ENCODE measurements at regions not wholly inside any gene's neighbourhood (a gene's known extent, or its start where the extent isn't known, plus 50 kb on each side); places are given as distances from the start of the nearest gene placed in this dataset.

DNA sequence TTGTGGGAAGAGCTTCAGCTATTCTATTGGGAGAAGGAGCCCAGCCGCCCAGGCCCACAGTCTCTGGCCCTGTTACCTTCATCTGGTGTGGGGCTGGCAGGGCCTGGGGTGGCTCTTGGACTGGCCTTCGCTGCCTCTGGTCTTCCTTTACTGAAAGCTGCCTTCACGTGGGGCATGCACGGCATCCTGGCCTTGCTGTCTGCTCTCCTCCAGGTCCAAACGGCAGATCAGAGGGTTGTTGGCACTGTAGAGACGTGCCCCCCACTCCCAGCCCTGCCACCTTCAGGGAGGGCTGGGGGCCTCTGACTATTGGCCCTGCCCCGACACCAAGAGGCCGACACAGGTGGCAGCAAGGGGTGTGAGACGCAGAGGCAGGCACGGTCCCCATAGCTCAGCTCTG is 291.3 kb upstream of the IRX1 start:
- Histone ChIP-seq H3K4me3 (no peak overlapping the region), H3K27me3 (no peaks in the 10 kb centered on the region), H3K9me3 (no peaks in the 10 kb centered on the region), H3K4me1 (no peaks in the 10 kb centered on the region), H3K36me3 (no peaks in the 10 kb centered on the region), H3K27ac (no peak overlapping the region)
- DNase-seq, result no peak
- in situ Hi-C loops (cut with MboI; ENCODE audit: low pct_ligation_motif_present in 1 of 4, low pct_unique_long_range_greater_than_20kb in 1 of 4, low sequenced_read_pairs in 3 of 4), result no loop called here
- intact Hi-C loops (cut with DNase I; ENCODE audit: low total_unique reads), result no loop called here
- WGBS, 2 donors (ENCODE audit: low coverage in 1 of 2), result 73% methylated on average over 10 of the region's 10 CpGs; no CpG with 5 or more reads in 1 of the 2 donors
- TF ChIP-seq, protein P1, sequence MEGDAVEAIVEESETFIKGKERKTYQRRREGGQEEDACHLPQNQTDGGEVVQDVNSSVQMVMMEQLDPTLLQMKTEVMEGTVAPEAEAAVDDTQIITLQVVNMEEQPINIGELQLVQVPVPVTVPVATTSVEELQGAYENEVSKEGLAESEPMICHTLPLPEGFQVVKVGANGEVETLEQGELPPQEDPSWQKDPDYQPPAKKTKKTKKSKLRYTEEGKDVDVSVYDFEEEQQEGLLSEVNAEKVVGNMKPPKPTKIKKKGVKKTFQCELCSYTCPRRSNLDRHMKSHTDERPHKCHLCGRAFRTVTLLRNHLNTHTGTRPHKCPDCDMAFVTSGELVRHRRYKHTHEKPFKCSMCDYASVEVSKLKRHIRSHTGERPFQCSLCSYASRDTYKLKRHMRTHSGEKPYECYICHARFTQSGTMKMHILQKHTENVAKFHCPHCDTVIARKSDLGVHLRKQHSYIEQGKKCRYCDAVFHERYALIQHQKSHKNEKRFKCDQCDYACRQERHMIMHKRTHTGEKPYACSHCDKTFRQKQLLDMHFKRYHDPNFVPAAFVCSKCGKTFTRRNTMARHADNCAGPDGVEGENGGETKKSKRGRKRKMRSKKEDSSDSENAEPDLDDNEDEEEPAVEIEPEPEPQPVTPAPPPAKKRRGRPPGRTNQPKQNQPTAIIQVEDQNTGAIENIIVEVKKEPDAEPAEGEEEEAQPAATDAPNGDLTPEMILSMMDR (IDR thresholded peaks at IDR 0.05), result no peak
- TF ChIP-seq POLR2A (IDR thresholded peaks at IDR 0.05) (no peak), POLR2AphosphoS5 (IDR thresholded peaks at IDR 0.05) (no peak), EP300 (IDR thresholded peaks at IDR 0.05; ENCODE audit: low read depth) (no peak)

DNA sequence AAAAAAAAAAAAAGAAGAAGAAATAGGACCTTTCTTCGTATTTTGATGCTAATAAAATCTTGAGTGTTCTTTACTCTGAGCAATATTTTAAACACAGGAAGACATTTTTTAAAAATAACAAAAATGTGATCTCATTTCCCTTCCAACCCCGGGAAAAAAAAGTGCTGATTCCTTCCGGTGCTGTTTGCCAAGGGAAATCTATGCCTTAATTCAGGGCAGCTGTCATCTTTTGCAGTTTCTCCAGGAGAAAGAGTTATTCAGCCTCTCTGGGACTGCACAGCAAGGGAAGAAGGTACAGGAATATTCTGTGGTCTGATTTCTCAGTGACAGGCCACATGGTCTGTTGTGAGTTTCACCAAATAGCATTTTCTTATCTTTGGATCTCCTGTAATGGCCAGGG is 291.9 kb upstream of the IRX1 start:
- Histone ChIP-seq H3K4me3 (no peak overlapping the region), H3K9me3 (no peaks in the 10 kb centered on the region), H3K36me3 (no peaks in the 10 kb centered on the region), H3K27ac (no peak overlapping the region), H3K4me1 (no peaks in the 10 kb centered on the region), H3K27me3 (no peaks in the 10 kb centered on the region)
- in situ Hi-C loops (cut with MboI; ENCODE audit: low pct_ligation_motif_present in 1 of 4, low pct_unique_long_range_greater_than_20kb in 1 of 4, low sequenced_read_pairs in 3 of 4) (no loop called here), intact Hi-C loops (cut with DNase I; ENCODE audit: low total_unique reads) (no loop called here)
- no peak for TF ChIP-seq POLR2AphosphoS5 (IDR thresholded peaks at IDR 0.05)
- TF ChIP-seq, protein P1 (IDR thresholded peaks at IDR 0.05), result no peak
- 38 to 49% methylated on average over 3 of the region's 3 CpGs for WGBS, 2 donors (ENCODE audit: low coverage in 1 of 2)
- no peak for DNase-seq

DNA sequence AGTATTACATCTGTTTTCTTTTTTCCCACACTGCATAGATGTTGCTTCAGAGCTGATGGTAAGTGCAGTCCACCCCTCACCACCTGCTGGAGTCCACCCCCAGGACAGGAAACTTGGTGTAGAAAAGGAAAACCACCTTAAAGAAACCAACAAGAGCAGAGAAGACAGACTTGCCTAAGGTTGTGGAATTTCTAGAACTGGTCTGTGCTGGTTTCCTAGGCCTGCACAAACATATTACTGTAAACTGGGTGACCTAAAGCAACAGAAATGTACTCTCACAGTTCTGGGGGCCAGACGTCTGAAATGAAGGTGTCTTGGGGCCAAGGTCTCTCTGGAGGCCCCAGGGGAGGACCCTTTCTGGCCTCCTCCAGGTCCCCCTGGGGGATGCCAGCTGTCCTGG is 293.4 kb upstream of the IRX1 start:
- Histone ChIP-seq H3K27ac (no peak overlapping the region), H3K4me3 (no peak overlapping the region), H3K27me3 (no peaks in the 10 kb centered on the region), H3K4me1 (no peaks in the 10 kb centered on the region), H3K36me3 (no peaks in the 10 kb centered on the region), H3K9me3 (no peaks in the 10 kb centered on the region)
- DNase-seq, result no peak
- intact Hi-C loops (cut with DNase I; ENCODE audit: low total_unique reads) (no loop called here), in situ Hi-C loops (cut with MboI; ENCODE audit: low pct_ligation_motif_present in 1 of 4, low pct_unique_long_range_greater_than_20kb in 1 of 4, low sequenced_read_pairs in 3 of 4) (no loop called here)
- WGBS, 2 donors (ENCODE audit: low coverage in 1 of 2), result 30% methylated on average over 1 of the region's 1 CpG; no CpG with 5 or more reads in 1 of the 2 donors
- TF ChIP-seq, protein P1 (IDR thresholded peaks at IDR 0.05), result no peak
- no peak for TF ChIP-seq POLR2AphosphoS5 (IDR thresholded peaks at IDR 0.05)
- TF ChIP-seq POLR2A (IDR thresholded peaks at IDR 0.05), result no peak
- no peak for TF ChIP-seq EP300 (IDR thresholded peaks at IDR 0.05; ENCODE audit: low read depth)

DNA sequence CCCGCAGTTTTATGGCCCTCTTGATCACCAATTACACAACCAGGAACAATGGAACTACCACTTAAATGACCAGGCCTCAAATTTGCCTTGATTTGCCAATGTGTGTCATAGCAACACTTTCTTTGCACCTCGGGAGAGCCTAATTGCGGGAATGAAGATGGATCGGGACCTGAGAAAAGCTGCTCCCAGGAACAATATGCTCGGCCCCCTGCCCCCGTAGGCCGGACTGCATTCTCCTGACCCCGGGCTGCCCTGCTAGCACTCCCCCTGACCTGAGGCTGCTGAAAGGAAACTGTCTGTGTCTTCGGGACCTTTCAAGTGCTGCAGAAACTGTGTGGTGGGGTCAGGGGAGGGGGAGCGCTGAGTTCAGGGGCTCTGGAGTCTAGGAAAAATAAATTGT is 294.3 kb upstream of the IRX1 start:
- 48% methylated on average over 10 of the region's 10 CpGs; no CpG with 5 or more reads in 1 of the 2 donors for WGBS, 2 donors (ENCODE audit: low coverage in 1 of 2)
- Histone ChIP-seq H3K9me3 (no peaks in the 10 kb centered on the region), H3K4me3 (no peak overlapping the region), H3K27me3 (no peaks in the 10 kb centered on the region), H3K36me3 (no peaks in the 10 kb centered on the region), H3K4me1 (no peaks in the 10 kb centered on the region), H3K27ac (no peak overlapping the region)
- DNase-seq, result no peak
- no peak for TF ChIP-seq POLR2A (IDR thresholded peaks at IDR 0.05)
- no peak for TF ChIP-seq POLR2AphosphoS5 (IDR thresholded peaks at IDR 0.05)
- TF ChIP-seq, protein P1 (IDR thresholded peaks at IDR 0.05), result no peak
- TF ChIP-seq EP300 (IDR thresholded peaks at IDR 0.05; ENCODE audit: low read depth), result no peak
- in situ Hi-C loops (cut with MboI; ENCODE audit: low pct_ligation_motif_present in 1 of 4, low pct_unique_long_range_greater_than_20kb in 1 of 4, low sequenced_read_pairs in 3 of 4) (no loop called here), intact Hi-C loops (cut with DNase I; ENCODE audit: low total_unique reads) (no loop called here)

All from transverse colon (tissue), 4 donors.